Hepatocyte (in vitro differentiated cells): ENCODE measurements at regions not wholly inside any gene's neighbourhood (a gene's known extent, or its start where the extent isn't known, plus 50 kb on each side); places are given as distances from the start of the nearest gene placed in this dataset.
"Not testable (repeated sequence)": the region's sequence is repeated elsewhere in the genome, so short reads cannot be mapped to it uniquely, and the experiment has no call there.

ENCODE experiments used
- EZH2phosphoT487 ChIP-seq: fragments of 200-600 bp; sonication (generic); IDR thresholded peaks from one replicate; pipeline ENCODE4 v1.6.1; 2018; ENCODE audit warnings: antibody characterized with exemption, mild to moderate bottlenecking, low read depth, moderate library complexity; ENCODE audit not compliant: unreplicated experiment, severe bottlenecking
- TF ChIP-seq, protein P1 (sequence below): fragments of 200-600 bp; sonication (generic); IDR thresholded peaks from 2 replicates; pipeline ENCODE4 v1.5.1; 2016; ENCODE audit warnings: antibody characterized with exemption, mild to moderate bottlenecking; ENCODE audit not compliant: poor library complexity

DNA sequence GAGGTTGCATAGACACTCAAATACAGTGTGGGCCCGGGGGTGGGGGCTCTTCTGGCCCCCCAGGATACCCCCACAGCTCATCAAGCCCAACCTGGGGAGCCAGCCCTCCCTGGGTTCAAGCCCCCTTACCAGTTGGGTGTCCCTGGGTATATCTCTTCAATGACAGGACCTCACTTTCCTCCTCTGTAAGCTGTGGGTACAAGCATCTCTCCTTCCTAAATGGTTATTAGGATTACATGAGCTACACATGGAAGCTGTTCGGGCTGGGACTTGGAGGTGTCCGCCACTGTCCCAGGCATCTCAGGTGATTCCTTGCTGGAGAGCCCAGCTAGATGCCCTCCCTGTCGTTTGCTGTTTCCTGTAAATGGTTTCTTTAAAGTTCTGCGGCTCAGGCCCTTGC is 103.5 kb downstream of the CRLF3 start:
- TF ChIP-seq EZH2phosphoT487 = not testable (repeated sequence)
- TF ChIP-seq, protein P1, sequence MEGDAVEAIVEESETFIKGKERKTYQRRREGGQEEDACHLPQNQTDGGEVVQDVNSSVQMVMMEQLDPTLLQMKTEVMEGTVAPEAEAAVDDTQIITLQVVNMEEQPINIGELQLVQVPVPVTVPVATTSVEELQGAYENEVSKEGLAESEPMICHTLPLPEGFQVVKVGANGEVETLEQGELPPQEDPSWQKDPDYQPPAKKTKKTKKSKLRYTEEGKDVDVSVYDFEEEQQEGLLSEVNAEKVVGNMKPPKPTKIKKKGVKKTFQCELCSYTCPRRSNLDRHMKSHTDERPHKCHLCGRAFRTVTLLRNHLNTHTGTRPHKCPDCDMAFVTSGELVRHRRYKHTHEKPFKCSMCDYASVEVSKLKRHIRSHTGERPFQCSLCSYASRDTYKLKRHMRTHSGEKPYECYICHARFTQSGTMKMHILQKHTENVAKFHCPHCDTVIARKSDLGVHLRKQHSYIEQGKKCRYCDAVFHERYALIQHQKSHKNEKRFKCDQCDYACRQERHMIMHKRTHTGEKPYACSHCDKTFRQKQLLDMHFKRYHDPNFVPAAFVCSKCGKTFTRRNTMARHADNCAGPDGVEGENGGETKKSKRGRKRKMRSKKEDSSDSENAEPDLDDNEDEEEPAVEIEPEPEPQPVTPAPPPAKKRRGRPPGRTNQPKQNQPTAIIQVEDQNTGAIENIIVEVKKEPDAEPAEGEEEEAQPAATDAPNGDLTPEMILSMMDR = not testable (repeated sequence)
